HepG2 (cell line): ENCODE measurements at regions not wholly inside any gene's neighbourhood (a gene's known extent, or its start where the extent isn't known, plus 50 kb on each side); places are given as distances from the start of the nearest gene placed in this dataset.

Experiments
- ATAC-seq: fragments of 200-7000 bp; cut with Tn5 transposase; 3 replicates; pipeline ENCODE4 v1.9.1; 2020; ENCODE audit warnings: mild to moderate bottlenecking, moderate library complexity
- BruUV-seq: library from RNA; stranded (reverse); fragments of 400-500 nt; replicated peaks from 2 replicates; lab custom pipeline; 2021; lab: Mats Ljungman, UMichigan
- CTCF ChIA-PET: fragments of 300-600 bp; formaldehyde crosslinking; extraction: SDS; loops from one replicate; lab custom pipeline; 2021; ENCODE audit warnings: low total read pairs, inconsistent platforms, low intra/inter-chr PET ratio; lab: Yijun Ruan, JAX
- POLR2A ChIA-PET: fragments of 350-600 bp; sonication (Branson Sonifier 250); formaldehyde crosslinking; loops from one replicate; lab custom pipeline; 2020; ENCODE audit warnings: antibody characterized with exemption, inconsistent platforms; lab: Yijun Ruan, JAX
- DNase-seq: peaks from one replicate; pipeline ENCODE4 v3.0.0-alpha.2; 2015; ENCODE audit warnings: low spot score
- FAIRE-seq: peaks from 3 replicates; lab custom pipeline; 2011; peaks lifted over from hg19 to GRCh38; lab: Jason Lieb, UNC
- H2AFZ ChIP-seq: one replicate; pipeline ENCODE4 v1.6.1; 2011; ENCODE audit warnings: low read length, inconsistent platforms
- H3K27ac ChIP-seq: fragments of 300-600 bp; 3 replicates; pipeline ENCODE4 v1.8.0; 2011; ENCODE audit warnings: mixed run types, mild to moderate bottlenecking, mixed read lengths, low read length, inconsistent platforms; ENCODE audit not compliant: insufficient read depth; ENCODE audit errors: extremely low read length
- H3K27me3 ChIP-seq, 2 experiments: fragments of 200-600 bp in 1 of 2; 2 replicates in 1 of 2; 3 replicates in 1 of 2; pipeline versions ENCODE4 v1.6.0 to v1.8.0; 2011; ENCODE audit warnings: low read length in 2 of 2, mild to moderate bottlenecking in 2 of 2, moderate library complexity in 2 of 2, inconsistent platforms in 1 of 2; ENCODE audit not compliant: insufficient read depth in 2 of 2, control insufficient read depth in 1 of 2
- H3K36me3 ChIP-seq, 2 experiments: fragments of 200-600 bp in 1 of 2; replicated peaks in 1 of 2; 2 replicates in 1 of 2; 3 replicates in 1 of 2; pipeline versions ENCODE4 v1.5.1 to v1.8.0; 2011; ENCODE audit warnings: low read length in 2 of 2, inconsistent platforms in 1 of 2; ENCODE audit not compliant: insufficient read depth in 2 of 2, control insufficient read depth in 1 of 2
- H3K4me1 ChIP-seq: 2 replicates; pipeline ENCODE4 v1.5.1; 2012; ENCODE audit warnings: low read length, inconsistent platforms; ENCODE audit not compliant: insufficient read depth
- H3K4me2 ChIP-seq: 2 replicates; pipeline ENCODE4 v1.6.0; 2011; ENCODE audit warnings: low read depth, low read length, inconsistent platforms
- H3K4me3 ChIP-seq, 3 experiments: fragments of 200-600 bp in 1 of 3; sonication (generic), shearing (Covaris generic) in 1 of 3; replicated peaks in 1 of 3; 2 replicates each; pipeline ENCODE4 v1.5.1; 2011 to 2016; ENCODE audit warnings: low read length in 3 of 3, inconsistent platforms in 2 of 3, low read depth in 2 of 3, mild to moderate bottlenecking in 2 of 3, control low read depth in 1 of 3, mixed read lengths in 1 of 3; ENCODE audit not compliant: insufficient read depth in 1 of 3
- H3K79me2 ChIP-seq: one replicate; pipeline ENCODE4 v1.6.1; 2011; ENCODE audit warnings: low read length, inconsistent platforms; ENCODE audit not compliant: insufficient read depth
- H3K9ac ChIP-seq: 2 replicates; pipeline ENCODE4 v1.6.0; 2011; ENCODE audit warnings: mild to moderate bottlenecking, low read depth, low read length, inconsistent platforms; ENCODE audit not compliant: insufficient read depth
- H3K9me3 ChIP-seq: 2 replicates; pipeline ENCODE4 v1.5.1; 2012; ENCODE audit warnings: mild to moderate bottlenecking, low read length
- H4K20me1 ChIP-seq: 2 replicates; pipeline ENCODE4 v1.6.0; 2011; ENCODE audit warnings: inconsistent platforms, mild to moderate bottlenecking, low read length, moderate library complexity; ENCODE audit not compliant: insufficient read depth
- ARID3A ChIP-seq: IDR thresholded peaks from 2 replicates; pipeline ENCODE4 v1.6.1; 2012; ENCODE audit warnings: low read depth, low read length, improper control_type of control experiment
- BCL6 ChIP-seq: IDR thresholded peaks from 2 replicates; pipeline ENCODE4 v1.6.1; 2016; ENCODE audit warnings: missing genetic modification reagents, missing compliant biosample characterization
- CHCHD3 ChIP-seq: sonication (generic); formaldehyde crosslinking; IDR thresholded peaks from 2 replicates; pipeline ENCODE4 v1.8.0; 2022; ENCODE audit warnings: mild to moderate bottlenecking, missing genetic modification reagents, moderate library complexity
- ELF4 ChIP-seq: sonication (generic); formaldehyde crosslinking; IDR thresholded peaks from 2 replicates; pipeline ENCODE4 v1.5.0; 2020; ENCODE audit warnings: missing genetic modification reagents, mild to moderate bottlenecking, moderate library complexity, borderline replicate concordance
- NR2F2 ChIP-seq: IDR thresholded peaks from 2 replicates; pipeline ENCODE4 v1.6.1; 2012; ENCODE audit warnings: low read depth, inconsistent platforms, borderline replicate concordance
- PBX2 ChIP-seq: IDR thresholded peaks from 2 replicates; pipeline ENCODE4 v1.6.1; 2016; ENCODE audit warnings: control low read depth
- RORA ChIP-seq: sonication (generic); formaldehyde crosslinking; IDR thresholded peaks from 2 replicates; pipeline ENCODE4 v1.5.0; 2020; ENCODE audit warnings: mild to moderate bottlenecking, missing genetic modification reagents, moderate library complexity
- SOX5 ChIP-seq: IDR thresholded peaks from 2 replicates; pipeline ENCODE4 v1.6.1; 2016; ENCODE audit warnings: borderline replicate concordance
- TBL1XR1 ChIP-seq: fragments of 150-350 bp; IDR thresholded peaks from 2 replicates; pipeline ENCODE4 v1.6.1; 2014; ENCODE audit warnings: borderline replicate concordance, low read length; ENCODE audit not compliant: partially characterized antibody
- ZBTB4 ChIP-seq: sonication (generic); formaldehyde crosslinking; IDR thresholded peaks from 2 replicates; pipeline ENCODE4 v1.4.0; 2020; ENCODE audit warnings: missing genetic modification reagents, mild to moderate bottlenecking, borderline replicate concordance
- ZNF207 ChIP-seq: fragments of 450-650 bp; IDR thresholded peaks from 2 replicates; pipeline ENCODE4 v1.6.1; 2016; ENCODE audit warnings: antibody characterized with exemption, borderline replicate concordance
- ZNF329 ChIP-seq: sonication (generic); formaldehyde crosslinking; IDR thresholded peaks from 2 replicates; pipeline ENCODE4 v1.9.0; 2021; ENCODE audit warnings: low read depth, mild to moderate bottlenecking, missing genetic modification reagents
- ZNF44 ChIP-seq: sonication (generic); formaldehyde crosslinking; IDR thresholded peaks from 2 replicates; pipeline ENCODE4 v1.5.1; 2020; ENCODE audit warnings: mild to moderate bottlenecking, missing genetic modification reagents
- ZNF441 ChIP-seq: sonication (generic); formaldehyde crosslinking; IDR thresholded peaks from 2 replicates; pipeline ENCODE4 v1.7.0; 2021; ENCODE audit warnings: missing genetic modification reagents, borderline replicate concordance
- ZNF766 ChIP-seq: sonication (generic); formaldehyde crosslinking; IDR thresholded peaks from 2 replicates; pipeline ENCODE4 v1.5.0; 2020; ENCODE audit warnings: missing genetic modification reagents, borderline replicate concordance
- ZSCAN25 ChIP-seq: sonication (generic); formaldehyde crosslinking; IDR thresholded peaks from 2 replicates; pipeline ENCODE4 v1.8.0; 2022; ENCODE audit warnings: mild to moderate bottlenecking, missing genetic modification reagents
- WGBS: methylation state at CpG from one replicate; pipeline ENCODE4 v1.1.6; 2017; ENCODE audit warnings: low lambda C conversion rate; 5-methylcytosine and 5-hydroxymethylcytosine counted together
- in situ Hi-C: cut with HindIII; loops from 2 replicates; pipeline ENCODE4 v1.10.0; 2017; ENCODE audit warnings: low pct_unique_long_range_greater_than_20kb; ENCODE audit not compliant: extremely low pct_ligation_motif_present
- intact Hi-C: fragments of 100-400 bp; cut with micrococcal nuclease; formaldehyde crosslinking; loops from one replicate; pipeline ENCODE4 v1.10.0; 2022; ENCODE audit not compliant: unreplicated experiment

GRCh38 chr3:29145360-29145759 is 135.5 kb upstream of the RBMS3 start:
- Histone ChIP-seq H3K9me3 (no peaks in the 10 kb centered on the region), H2AFZ (no peak overlapping the region), H3K36me3 (no peaks in the 10 kb centered on the region), H3K4me2 (no peak overlapping the region), H3K79me2 (no peaks in the 10 kb centered on the region), H4K20me1 (no peaks in the 10 kb centered on the region)
- BruUV-seq = no TSS peak
- DNase-seq = no peak
- CTCF ChIA-PET = no interaction called here
- TF ChIP-seq SOX5 (CRISPR knock-in tag) = no peak
- TF ChIP-seq ZNF44 (CRISPR knock-in tag) = no peak
- TF ChIP-seq NR2F2 = no peak
- TF ChIP-seq ZBTB4 (CRISPR knock-in tag) = no peak
- TF ChIP-seq BCL6 (CRISPR knock-in tag) = no peak
- TF ChIP-seq CHCHD3 (CRISPR knock-in tag) = no peak
- TF ChIP-seq ZNF329 (CRISPR knock-in tag) = no peak
- no peak for TF ChIP-seq ZNF207
- TF ChIP-seq PBX2 (CRISPR knock-in tag) = no peak
- no peak for TF ChIP-seq RORA (CRISPR knock-in tag)
- no peak for TF ChIP-seq ZNF766
- no peak for TF ChIP-seq ZSCAN25
- TF ChIP-seq ZNF441 (CRISPR knock-in tag) = no peak
- TF ChIP-seq ARID3A = no peak
- TF ChIP-seq TBL1XR1 = no peak
- no peak for TF ChIP-seq ELF4 (CRISPR knock-in tag)
- TF ChIP-seq, all 625 proteins: peak for 0
- WGBS = 0% methylated on average over 1 of the region's 1 CpG
- no peaks in the 10 kb centered on the region for H3K4me1 ChIP-seq
- no peak overlapping the region for H3K9ac ChIP-seq
- FAIRE-seq = no peak
- intact Hi-C loops (no loop called here), in situ Hi-C loops (no loop called here)
- H3K27ac ChIP-seq = no peak overlapping the region
- POLR2A ChIA-PET = no interaction called here
- no peak overlapping the region for H3K4me3 ChIP-seq
- H3K27me3 ChIP-seq = no peaks in the 10 kb centered on the region
- no peak for ATAC-seq
